HuH-7.5 (cell line): ENCODE measurements at regions not wholly inside any gene's neighbourhood (a gene's known extent, or its start where the extent isn't known, plus 50 kb on each side); places are given as distances from the start of the nearest gene placed in this dataset.

Experiments
- DNase-seq: peaks from one replicate; pipeline ENCODE4 v3.0.0; 2011; ENCODE audit warnings: low spot score

DNA sequence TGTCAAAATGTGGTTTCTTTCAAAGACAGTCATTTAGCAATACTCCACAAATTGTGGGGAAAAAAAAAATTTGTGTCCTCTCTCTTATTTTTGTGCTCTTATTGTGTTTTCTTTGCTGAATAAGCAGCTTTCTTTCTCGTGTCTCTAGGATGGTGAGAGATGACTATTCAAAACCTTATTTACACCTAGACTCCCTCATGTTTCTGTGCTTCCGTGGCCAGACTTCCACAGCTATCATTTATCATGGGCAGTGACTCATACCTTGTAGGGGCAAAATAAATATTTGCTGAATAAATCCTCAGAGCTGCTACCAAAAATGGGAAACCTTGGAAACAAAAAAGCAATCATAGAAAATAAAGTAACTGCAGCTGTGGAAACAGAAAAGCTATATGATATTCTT lies 204.9 kb upstream of the MIR17HG start:
- DNase-seq: no peak

DNA sequence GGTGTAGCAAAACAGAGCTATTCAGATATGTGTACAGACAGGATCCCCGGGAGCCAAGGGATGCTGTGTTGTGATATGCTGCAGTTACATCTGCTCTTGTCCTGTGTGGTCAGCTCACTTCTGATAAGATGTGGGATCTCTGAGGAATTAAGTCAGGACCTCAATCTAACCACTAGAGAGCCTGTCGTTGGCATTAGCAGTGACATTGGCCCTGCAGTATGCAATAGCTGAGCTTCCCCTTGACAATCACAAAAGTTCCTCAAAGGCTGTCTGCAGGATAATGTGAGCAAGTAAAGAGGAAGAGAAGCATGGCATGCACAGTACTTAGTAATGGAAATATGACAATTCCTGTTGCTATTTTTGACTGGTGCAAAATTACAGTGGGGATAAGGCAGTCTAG lies 203.4 kb upstream of the MIR17HG start:
- DNase-seq: no peak

DNA sequence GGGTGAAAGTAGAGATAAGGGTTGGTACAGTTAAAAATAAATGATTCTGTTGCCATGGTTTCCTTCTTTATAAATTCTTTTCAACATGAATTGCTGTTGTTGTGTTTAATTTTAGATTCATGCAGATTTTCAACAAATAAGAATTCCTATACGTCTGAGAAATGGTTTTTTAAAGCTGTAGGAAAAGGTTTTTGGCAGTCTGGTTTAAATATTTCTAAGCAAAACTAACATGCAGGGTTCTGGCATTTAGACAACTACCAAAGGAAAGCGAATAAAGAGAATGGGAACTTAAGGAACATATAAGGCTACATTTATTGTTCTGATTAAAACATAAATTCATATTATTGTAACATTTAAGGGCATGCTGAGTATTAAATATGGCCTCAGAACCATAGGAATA lies 203.0 kb upstream of the MIR17HG start:
- DNase-seq: no peak

DNA sequence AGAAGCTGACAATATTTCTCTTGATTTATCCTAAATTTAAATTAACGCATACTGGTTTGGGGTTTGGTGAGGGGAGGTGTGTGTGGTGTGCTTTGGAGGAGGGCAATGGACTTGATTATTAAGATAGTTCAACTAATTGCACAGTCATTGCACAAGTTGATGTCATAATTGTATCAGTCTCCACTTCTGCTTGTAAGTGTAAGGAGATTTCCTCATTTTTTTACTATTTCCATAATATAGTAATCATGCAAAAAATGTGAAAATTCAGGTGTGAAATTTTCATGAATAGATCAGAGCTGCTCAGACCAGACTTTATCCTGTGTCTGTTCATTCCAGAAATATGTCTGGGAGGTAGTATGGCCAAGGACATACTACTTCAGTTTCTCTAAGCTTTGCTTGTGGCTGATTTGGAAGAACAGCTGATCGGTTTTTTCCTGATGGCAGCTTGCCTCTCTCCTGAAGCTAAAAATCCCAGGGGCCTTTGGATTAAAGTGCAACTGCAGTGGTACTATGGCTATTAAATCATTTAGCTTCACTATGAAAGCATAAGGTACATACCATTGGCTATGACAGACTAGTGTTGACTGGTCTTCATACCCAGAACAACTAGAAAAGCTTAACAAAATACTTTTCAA lies 201.8 kb upstream of the MIR17HG start:
- no peak for DNase-seq

DNA sequence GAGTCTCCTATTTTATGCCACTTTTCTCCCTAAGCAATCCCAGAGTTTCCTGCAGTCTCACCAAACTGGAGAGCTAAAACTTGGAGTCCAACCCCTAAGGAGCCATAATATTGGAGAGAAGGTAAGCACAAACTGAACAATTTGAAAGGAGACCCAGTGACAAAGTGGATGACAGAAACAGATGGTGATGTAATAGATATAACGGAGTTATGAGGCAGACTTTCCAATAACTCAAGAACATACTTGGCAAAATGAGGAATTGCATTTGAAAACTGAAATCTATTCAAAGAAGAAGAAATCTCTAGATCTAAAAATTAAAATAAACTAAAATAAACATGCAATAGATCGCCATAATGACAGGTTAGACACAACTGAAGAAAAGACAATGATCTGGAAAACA lies 200.9 kb upstream of the MIR17HG start:
- no peak for DNase-seq

DNA sequence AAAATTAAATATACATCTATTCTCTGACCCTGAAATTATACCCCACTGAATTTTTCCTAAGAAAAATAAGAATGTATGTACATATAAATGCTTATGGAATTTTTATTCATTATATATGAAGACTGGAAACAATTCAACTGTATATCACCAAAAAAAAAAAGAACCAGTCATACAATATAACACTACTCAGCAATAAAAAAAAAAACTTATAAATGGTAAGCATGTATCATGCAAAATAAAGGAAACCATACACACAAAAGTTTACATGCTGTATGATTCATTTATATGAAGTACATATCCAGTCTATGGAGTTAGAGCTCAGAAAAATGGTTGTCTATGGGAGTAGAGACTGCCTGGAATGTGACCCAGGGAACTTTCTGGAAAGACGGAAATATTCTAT lies 199.4 kb upstream of the MIR17HG start:
- no peak for DNase-seq

DNA sequence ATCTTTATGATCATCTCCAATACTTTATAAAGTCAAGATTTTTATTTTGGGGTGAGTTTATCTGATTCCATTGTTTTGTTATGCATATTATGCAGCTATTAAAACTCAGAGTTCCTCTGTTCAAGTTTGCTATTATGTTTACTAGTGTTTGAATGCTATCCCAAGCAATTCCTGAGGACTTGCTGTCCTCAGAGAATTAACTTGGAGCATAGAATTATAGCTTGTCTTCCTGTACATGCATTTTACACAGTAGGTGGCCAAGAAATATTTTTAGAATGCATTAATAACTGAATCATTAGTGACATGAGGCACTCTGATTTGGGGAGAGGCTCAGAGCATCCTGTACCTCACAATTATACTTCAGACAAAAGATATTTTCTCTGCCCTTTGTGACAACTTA lies 195.6 kb upstream of the MIR17HG start:
- DNase-seq: no peak

DNA sequence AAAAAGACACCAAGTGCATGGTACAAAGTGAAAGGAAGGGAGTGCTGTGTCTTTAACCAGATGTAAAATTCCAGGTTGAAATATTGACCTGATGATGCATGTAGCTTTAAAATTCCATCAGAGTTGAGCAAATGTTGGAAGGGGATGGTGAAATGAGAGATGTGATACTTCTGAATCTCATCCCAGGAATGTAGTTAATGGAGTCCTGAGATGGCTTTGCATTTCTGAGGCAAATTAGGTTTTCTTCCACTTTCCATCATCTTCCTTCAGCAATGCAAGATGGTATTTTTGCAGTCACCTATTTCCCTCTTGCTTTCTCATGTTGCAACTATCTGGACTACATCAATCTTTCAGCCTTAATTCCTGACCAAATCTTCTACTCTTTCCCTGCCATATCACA lies 194.1 kb upstream of the MIR17HG start:
- no peak for DNase-seq

DNA sequence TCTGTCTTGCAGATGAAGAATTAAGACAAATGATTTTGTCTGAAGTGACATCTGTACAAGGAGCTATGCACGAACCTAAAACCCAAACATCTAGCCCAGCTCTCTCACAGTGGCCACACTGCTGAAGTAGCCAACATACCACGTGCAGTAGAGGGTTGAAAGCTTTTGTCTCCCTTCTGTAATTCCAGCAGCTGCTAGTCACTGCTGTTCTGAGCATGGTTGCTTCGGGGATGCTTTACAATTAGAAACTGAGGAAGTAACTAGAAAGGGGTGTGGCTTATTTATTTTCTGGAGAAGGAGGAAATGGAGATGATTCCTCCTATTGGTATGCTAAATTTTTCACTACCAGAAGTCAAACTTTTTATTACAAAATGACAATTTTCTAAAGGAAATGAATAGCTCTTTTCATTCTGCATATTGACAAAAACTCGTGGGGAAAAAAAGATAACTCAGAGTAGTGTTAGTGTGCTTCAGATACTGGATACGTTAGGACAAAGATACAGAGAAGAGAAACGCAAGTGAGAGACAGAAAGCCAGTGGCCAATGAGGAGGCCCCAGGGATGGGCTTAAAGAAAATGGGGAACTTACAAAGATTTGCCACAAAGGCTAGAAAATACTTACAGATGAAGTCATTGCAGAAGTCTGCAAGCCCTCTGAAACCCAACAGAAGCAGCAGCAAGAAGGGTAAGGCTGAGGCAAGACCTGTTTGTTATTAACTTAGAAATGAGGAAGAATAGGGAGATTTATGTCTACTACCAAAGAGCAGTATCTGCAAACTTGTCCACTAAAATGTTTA lies 192.7 kb upstream of the MIR17HG start:
- DNase-seq: no peak

DNA sequence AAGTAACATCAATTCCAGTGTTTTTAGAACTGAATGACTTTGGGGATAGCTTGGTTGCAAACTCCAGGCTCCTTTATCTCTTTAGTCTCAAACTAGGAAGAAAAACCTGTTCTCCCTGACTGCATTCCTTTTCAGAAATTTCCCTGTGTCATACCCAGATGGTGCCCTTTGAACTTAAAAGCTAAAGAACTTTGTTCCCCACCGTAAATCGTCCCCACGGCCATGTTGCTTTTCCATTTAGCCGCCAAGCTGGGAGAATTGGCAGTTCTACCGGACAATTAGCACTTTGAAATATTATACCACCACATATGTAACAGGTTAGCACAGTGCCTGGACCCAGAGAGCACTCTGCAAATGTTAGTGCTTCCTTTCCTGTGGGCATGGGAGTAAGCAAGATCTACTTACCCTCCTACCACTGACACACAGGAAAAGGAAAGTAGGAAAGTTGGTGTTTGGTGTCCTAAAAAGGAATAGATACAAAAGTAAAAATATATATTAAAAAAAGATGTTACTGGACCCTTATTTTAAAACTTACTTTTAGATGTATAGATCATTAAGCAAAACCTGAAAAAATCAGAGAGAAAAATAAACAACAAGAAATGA lies 191.9 kb upstream of the MIR17HG start:
- no peak for DNase-seq

DNA sequence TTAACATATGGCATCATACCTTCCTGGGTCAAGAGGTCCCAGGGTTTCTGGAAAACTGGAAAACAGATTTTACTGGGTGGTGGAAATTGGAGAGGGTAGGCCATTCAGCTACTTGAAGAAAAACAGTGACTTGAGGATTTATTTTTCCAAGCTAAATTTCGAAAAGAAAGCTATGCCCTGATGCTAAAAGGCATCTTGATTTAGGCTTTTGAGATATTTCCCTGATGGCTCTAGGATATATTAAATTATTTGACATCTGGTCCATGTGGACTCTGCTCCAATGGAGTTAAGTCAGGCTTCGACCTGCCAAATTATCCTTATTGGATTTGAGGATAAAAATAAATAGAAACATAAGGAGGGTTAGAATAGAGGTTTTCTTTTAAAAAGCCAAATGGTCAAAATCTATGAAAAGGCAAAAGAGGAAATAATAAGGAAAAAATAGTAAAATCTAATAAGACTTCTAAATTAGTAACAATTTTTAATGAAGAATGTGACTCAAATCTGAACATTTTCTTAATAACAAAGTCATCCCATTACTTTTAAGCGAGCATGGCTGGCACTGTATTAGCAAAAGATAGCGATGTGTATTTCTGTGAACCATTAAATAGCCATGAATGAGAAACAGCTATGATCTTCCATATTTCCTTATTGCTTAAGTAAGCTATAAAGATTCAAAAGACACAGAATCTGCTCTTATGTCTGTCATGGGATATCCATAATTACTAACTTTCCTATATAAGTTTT lies 190.0 kb upstream of the MIR17HG start:
- DNase-seq: no peak

DNA sequence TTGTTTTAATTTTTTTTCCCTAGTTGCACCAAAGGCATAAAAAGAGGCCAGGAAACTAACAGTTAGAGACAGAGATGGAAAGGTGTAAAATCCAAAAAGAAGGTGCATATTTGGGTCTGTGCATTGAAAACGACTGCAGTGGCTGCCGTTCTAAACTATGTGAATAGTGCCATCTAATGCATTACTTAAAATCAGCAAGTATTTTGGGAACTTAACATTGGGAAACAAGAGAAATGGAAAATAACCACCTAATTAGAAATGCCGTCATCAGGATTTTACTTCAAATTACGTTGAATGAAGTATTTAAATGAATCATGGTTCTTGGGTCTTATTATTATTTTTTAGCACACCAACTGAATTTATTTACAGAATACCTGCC lies 189.5 kb upstream of the MIR17HG start:
- DNase-seq: no peak

DNA sequence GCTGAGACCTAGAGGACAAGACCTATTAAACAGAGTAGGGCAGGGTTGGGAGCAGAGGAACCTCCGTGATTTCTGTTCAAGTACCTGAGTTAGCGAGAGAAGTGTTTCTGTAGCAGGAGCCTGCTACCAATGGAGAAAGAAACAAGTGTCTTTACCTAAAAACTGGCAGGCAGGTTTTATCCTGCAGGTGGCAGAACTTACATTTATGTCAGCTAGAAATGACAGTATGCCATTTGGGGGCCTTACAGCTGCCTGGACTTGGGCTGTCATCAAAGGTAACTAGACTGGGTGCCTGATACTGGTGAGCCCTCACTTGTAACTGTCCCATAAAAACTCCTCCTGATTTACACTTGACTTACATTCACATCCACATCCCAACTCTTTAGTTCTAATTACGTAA lies 185.3 kb upstream of the MIR17HG start:
- no peak for DNase-seq

DNA sequence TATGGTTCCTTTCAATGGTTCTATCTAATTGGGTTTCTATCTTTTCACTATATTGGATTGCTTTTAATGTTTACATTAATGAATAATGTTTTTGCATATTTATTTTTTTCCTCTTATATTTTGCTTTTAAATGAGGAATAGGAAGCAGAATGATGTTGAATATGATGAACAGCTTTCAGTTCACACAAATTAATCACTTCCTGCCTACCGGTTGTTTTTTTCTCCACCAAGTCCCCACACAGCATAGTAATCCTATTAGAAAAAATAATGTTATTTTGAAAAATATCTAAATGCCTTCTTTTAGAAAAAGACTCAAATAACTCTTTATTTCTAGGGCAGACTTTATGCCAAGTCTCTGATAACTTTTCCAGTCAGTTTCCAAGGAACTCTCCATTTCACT lies 184.9 kb upstream of the MIR17HG start:
- no peak for DNase-seq

DNA sequence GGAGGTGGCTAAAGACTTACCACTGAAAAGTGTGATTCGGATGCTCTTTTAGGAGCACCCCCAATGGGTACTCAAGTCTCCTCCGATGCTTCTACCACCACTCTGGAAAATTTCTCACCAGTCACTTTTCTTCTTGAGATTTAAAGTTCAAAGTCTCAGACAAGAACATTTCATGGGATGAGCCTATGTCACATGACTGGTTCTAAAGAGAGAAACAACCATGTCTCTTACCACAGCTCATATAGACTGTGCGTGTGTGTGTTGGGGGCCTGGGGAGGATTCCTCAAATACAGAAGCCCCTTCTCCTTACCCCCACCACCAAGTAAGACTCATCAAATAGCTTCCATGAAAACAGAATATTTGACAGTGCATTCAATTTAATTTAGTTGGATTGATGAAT lies 181.7 kb upstream of the MIR17HG start:
- no peak for DNase-seq

DNA sequence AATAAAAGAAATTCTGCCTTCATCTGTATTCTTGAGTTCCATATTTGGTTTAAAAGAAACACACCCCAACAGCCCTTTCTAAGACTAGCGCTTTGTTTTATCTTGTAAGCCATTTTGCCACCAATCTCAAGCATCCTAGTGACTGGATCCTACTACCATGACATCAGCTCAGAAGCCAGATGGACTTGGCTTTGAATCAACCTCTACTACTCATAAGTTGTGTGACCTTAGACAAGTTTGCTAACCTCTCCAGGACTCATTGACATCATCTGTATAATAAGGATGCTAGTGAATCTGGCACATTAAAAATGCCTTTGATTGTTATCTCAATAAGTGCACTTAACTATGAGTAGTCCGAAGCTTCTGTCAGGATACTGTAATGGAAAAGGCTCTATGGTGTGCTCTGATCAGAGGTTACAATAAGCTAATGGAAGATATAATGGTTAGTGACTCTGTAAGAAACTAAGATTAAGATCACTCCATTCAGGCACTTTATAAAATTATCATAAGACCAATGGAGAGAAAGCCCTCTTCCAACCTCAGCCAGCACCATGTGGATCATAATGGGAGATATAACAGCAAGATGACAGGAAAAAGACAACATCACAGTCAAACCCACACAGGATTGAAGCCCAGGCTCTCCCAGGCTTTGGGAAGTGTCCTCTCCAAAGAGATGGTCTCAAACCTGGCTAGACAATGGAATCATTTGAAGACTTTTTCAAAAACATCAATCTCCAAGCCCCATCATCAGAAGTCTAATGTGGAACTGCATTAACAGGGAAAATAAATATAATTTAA lies 180.6 kb upstream of the MIR17HG start:
- DNase-seq: no peak

DNA sequence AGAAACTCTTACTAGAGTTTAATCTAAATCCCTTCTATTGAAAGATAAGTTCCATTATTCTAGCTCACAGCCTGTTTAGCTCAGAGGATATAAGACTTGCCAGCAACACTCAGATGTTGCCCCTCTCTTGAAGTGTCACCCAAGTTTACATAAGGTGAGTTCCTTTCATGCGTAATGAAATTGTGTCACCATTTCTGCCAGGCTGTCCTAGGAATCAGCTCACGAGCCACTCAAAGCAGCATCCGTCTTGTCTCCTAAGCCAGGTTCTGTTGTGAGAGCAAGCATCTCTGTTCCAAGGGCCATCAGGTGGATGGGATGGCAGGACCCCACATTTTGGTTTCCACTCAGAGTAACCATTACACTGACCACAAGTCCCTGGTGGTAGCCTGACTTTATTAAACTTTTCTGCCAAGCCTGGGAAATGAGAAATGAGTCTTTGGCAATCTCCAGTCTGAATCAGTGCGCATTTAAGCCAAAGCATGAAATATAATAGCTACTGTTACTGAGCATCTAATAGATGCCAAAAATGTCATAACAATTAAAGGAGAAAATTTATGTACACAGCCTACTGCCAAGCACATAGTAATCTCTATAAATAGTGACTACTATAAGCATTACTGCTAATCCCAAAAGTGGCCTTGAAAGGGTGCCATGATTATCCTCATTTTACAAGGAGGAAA lies 179.6 kb upstream of the MIR17HG start:
- DNase-seq: no peak

DNA sequence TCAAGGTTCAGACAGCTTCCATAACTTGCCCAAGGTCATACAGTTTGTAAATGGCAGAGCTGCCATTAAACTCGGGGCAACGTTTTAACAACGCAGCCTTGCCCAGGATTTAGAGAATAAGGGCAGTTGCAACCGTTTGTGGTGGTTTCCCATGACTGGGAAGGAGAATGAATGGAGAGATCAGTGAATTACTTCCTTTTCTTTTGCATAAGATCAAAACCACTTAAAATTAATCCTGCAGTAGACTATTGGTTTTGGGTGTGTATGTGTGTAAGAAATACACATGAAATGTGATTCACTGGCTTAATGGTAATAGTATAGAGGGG lies 179.1 kb upstream of the MIR17HG start:
- no peak for DNase-seq

DNA sequence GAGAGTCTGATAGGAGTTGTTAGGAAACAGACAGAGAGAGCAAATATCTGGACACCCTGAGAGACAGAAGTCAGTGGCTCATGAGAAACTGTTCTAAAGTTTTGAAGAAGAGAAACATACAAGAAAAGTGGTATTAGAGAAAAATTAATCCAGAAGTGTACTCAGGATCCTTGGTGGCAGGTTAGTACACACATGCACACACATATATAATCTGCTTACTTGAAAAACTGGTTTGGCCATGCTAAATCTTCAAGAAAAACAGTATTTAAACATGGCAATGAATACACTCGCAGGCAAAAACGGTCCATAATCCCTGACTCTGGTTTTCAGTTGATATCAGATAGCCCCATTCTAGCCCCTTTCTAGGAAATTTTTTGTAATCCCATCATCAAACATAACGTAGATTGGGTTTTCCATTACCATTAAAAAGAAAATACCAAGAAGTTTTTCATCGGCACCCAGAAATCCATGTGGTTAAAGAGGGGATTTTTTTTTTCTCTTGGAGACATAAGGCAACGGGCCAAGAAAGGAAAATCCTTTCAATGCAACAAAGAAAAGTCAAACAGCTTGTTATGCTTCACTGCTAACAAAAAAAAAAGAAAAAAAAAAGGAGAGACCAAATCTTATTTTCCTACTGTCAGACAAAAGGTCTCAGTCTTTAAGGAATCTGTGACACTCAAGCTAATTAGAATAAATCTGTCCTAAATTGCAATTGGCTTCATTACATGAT lies 178.0 kb upstream of the MIR17HG start:
- DNase-seq: no peak

DNA sequence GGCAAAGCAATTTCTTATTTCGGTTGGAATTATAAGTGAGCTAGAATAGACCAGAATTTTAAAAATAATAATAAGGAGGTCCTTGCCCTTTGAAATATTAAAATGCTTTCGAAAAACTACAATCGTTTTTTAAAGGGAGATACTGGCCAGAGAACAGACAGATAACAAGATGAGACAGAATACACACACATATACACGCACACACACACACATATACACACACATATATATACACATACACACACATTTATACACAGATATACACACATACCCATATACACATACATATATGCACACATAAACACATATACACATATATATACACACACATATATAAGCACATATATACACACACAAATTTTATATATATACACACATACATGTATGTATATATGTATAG lies 175.3 kb upstream of the MIR17HG start:
- no peak for DNase-seq

DNA sequence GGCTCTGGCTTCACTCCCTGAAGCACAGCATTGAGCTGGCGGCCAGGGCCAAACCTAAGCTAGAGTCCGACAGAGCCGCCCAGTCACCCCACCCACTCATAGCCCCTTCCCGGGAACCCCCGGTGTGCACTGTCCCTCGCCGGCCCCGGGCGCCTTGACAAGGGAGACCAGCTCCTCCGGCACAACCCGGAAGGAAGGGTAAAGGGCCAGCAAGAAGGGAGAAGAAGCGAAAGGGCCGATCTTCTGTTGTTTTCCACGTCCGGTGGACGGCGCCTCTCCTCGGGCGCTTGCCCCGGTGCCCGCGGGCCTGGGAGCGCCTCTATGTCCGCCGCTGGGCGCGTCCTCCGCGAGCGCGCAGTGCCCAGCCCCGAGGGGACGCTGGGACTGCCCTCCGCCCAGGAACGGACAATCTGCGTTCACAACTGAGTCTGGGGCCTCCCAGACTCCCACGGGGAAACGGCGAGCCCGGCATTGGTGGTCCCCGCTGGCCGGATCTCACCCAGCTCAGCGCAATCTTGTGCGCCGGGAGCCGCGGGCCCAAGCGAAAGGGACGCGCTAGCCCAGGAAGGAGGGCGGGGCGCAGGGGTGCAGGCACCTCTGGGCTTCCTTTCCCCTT lies 172.5 kb upstream of the MIR17HG start:
- DNase-seq: no peak
